ENCODE measurements at regions not wholly inside any gene's neighbourhood (a gene's known extent, or its start where the extent isn't known, plus 50 kb on each side); places are given as distances from the start of the nearest gene placed in this dataset.

GRCh38 chr5:29005386-29005785, 1967.0 kb upstream of the CDH9 start:
- Mint-ChIP-seq H3K36me3 (ENCODE audit: insufficient read depth in 1 of 3, low read depth in 3 of 3) (no peaks in the 10 kb centered on the region), H3K27me3 (ENCODE audit: low read depth) (no peaks in the 10 kb centered on the region), H3K27ac (no peak overlapping the region), H3K4me1 (no peaks in the 10 kb centered on the region), H3K9me3 (no peaks in the 10 kb centered on the region), H3K4me3 (no peak overlapping the region)
- peak; percentile 58 for TF ChIP-seq CTCF (conservative IDR thresholded peaks at IDR 0.05)
- Histone ChIP-seq H3K27me3 (ENCODE audit: insufficient read depth, low read length) (no peaks in the 10 kb centered on the region), H3K23ac (ENCODE audit: insufficient read length, low read depth, low read length) (no peak overlapping the region), H3K23me2 (ENCODE audit: insufficient read length, low read depth, low read length, poor library complexity, severe bottlenecking) (no peaks in the 10 kb centered on the region), H2BK15ac (ENCODE audit: low read depth, low read length) (no peak overlapping the region), H3K4me2 (ENCODE audit: insufficient read depth, insufficient read length, low read length) (no peak overlapping the region), H3K56ac (ENCODE audit: insufficient read length, low read depth, low read length) (no peak overlapping the region), H4K5ac (ENCODE audit: insufficient read length, low read depth, low read length) (no peak overlapping the region), H3K9me3 (ENCODE audit: control insufficient read depth, low read depth, low read length) (no peaks in the 10 kb centered on the region), H2BK120ac (ENCODE audit: low read depth, low read length, poor library complexity, severe bottlenecking) (no peak overlapping the region), H2BK12ac (ENCODE audit: insufficient read length, low read depth, low read length) (no peak overlapping the region), H4K20me1 (ENCODE audit: control insufficient read depth, insufficient read depth, insufficient read length) (no peaks in the 10 kb centered on the region), H3T11ph (ENCODE audit: low read length) (no peak overlapping the region), H4K91ac (ENCODE audit: insufficient read length, low read depth, low read length) (no peak overlapping the region), H2BK20ac (ENCODE audit: low read depth, low read length, poor library complexity, severe bottlenecking) (no peak overlapping the region), H2AFZ (ENCODE audit: low read length) (no peak overlapping the region), H3K9ac (ENCODE audit: extremely low read depth, insufficient read length, low read length) (no peak overlapping the region), H2AK5ac (ENCODE audit: insufficient read length, low read length) (no peak overlapping the region), H3K27ac (ENCODE audit: insufficient read length, low read depth, low read length) (no peak overlapping the region), H3K18ac (ENCODE audit: insufficient read length, low read depth, low read length) (no peak overlapping the region), H3K79me1 (ENCODE audit: insufficient read depth, low read depth, low read length, poor library complexity, severe bottlenecking) (no peaks in the 10 kb centered on the region), H4K8ac (replicated peaks; ENCODE audit: insufficient read length, low read depth, low read length) (no peak overlapping the region), H3K4ac (ENCODE audit: low read depth, low read length) (no peak overlapping the region), H3K4me1 (ENCODE audit: insufficient read depth, low read length) (no peaks in the 10 kb centered on the region), H3K14ac (ENCODE audit: insufficient read depth, low read length) (no peak overlapping the region), H2BK5ac (ENCODE audit: insufficient read length, low read length) (no peak overlapping the region), H3K79me2 (ENCODE audit: insufficient read depth, low read length) (no peaks in the 10 kb centered on the region)
- no peak for DNase-seq
- no CpG with 5 or more reads among the region's 3 CpGs for WGBS (ENCODE audit: extremely low coverage, insufficient read length, low lambda C conversion rate)

Data from H9 (cell line).